ENCODE measurements at regions not wholly inside any gene's neighbourhood (a gene's known extent, or its start where the extent isn't known, plus 50 kb on each side); places are given as distances from the start of the nearest gene placed in this dataset.

GRCh38 chr12:46105735-46106134 is 115.4 kb upstream of the SCAF11 start:
- H3K27ac ChIP-seq (ENCODE audit: low read length): no peak overlapping the region
- intact Hi-C loops (cut with micrococcal nuclease): no loop called here
- H3K4me3 ChIP-seq (ENCODE audit: low read length): no peak overlapping the region
- H3K4me1 ChIP-seq (ENCODE audit: insufficient read depth, low read length): no peaks in the 10 kb centered on the region
- no TSS peak for BruUV-seq (replicated peaks)
- H3F3A ChIP-seq (ENCODE audit: low read length, unreplicated experiment): no peaks in the 10 kb centered on the region
- CTCF ChIA-PET: no interaction called here
- no peak overlapping the region for H3K9ac ChIP-seq (ENCODE audit: low read length)
- no peaks in the 10 kb centered on the region for H3K9me2 ChIP-seq (replicated peaks; ENCODE audit: low read length)
- TF ChIP-seq EZH2phosphoT487 (IDR thresholded peaks at IDR 0.05; ENCODE audit: borderline replicate concordance, low read length) (no peak), EZH2 (IDR thresholded peaks at IDR 0.05; ENCODE audit: low read length, unreplicated experiment) (no peak), CTCF (conservative IDR thresholded peaks at IDR 0.05; ENCODE audit: low read depth, low read length) (no peak)
- H3K79me2 ChIP-seq (ENCODE audit: low read length): no peaks in the 10 kb centered on the region
- no peaks in the 10 kb centered on the region for H4K20me1 ChIP-seq (ENCODE audit: low read length)
- POLR2A ChIA-PET (ENCODE audit: unreplicated experiment): no interaction called here
- no peak overlapping the region for H2AFZ ChIP-seq (ENCODE audit: low read length)
- ATAC-seq (no peak), DNase-seq (no peak)
- no peaks in the 10 kb centered on the region for H3K9me3 ChIP-seq (ENCODE audit: low read length)
- H3K27me3 ChIP-seq (ENCODE audit: low read length): no peaks in the 10 kb centered on the region
- no peaks in the 10 kb centered on the region for H3K36me3 ChIP-seq (ENCODE audit: low read depth, low read length)
- H3K4me2 ChIP-seq (ENCODE audit: low read length): no peak overlapping the region

- Histone ChIP-seq H3K79me2 (ENCODE audit: low read length) (no peaks in the 10 kb centered on the region), H3K27ac (ENCODE audit: low read length) (no peak overlapping the region), H3F3A (ENCODE audit: low read length, unreplicated experiment) (no peaks in the 10 kb centered on the region), H4K20me1 (ENCODE audit: low read length) (no peaks in the 10 kb centered on the region), H3K36me3 (ENCODE audit: low read depth, low read length) (no peaks in the 10 kb centered on the region), H2AFZ (ENCODE audit: low read length) (no peak overlapping the region), H3K4me2 (ENCODE audit: low read length) (no peak overlapping the region), H3K27me3 (ENCODE audit: low read length) (no peaks in the 10 kb centered on the region), H3K4me3 (ENCODE audit: low read length) (no peak overlapping the region), H3K9me2 (replicated peaks; ENCODE audit: low read length) (no peaks in the 10 kb centered on the region), H3K4me1 (ENCODE audit: insufficient read depth, low read length) (no peaks in the 10 kb centered on the region), H3K9ac (ENCODE audit: low read length) (no peak overlapping the region), H3K9me3 (ENCODE audit: low read length) (no peaks in the 10 kb centered on the region)
- BruUV-seq (replicated peaks): no TSS peak
- no peak for ATAC-seq
- intact Hi-C loops (cut with micrococcal nuclease): no loop called here
- DNase-seq: no peak
- ChIA-PET CTCF (no interaction called here), POLR2A (ENCODE audit: unreplicated experiment) (no interaction called here)
- TF ChIP-seq EZH2 (IDR thresholded peaks at IDR 0.05; ENCODE audit: low read length, unreplicated experiment): no peak
- no peak for TF ChIP-seq EZH2phosphoT487 (IDR thresholded peaks at IDR 0.05; ENCODE audit: borderline replicate concordance, low read length)
- no peak for TF ChIP-seq CTCF (conservative IDR thresholded peaks at IDR 0.05; ENCODE audit: low read depth, low read length)
These were observed 113.4 kb upstream of the SCAF11 start for GRCh38 chr12:46103559-46104383.

GRCh38 chr12:46101485-46101869 is 111.1 kb upstream of the SCAF11 start:
- Histone ChIP-seq H3K9ac (ENCODE audit: low read length) (no peak overlapping the region), H3K4me2 (ENCODE audit: low read length) (no peak overlapping the region)

More at GRCh38 chr12:46101485-46101869, 111.1 kb upstream of the SCAF11 start:
- ATAC-seq: no peak
- Histone ChIP-seq H3K36me3 (ENCODE audit: low read depth, low read length) (no peaks in the 10 kb centered on the region), H3K9me3 (ENCODE audit: low read length) (no peaks in the 10 kb centered on the region), H3K4me1 (ENCODE audit: insufficient read depth, low read length) (no peaks in the 10 kb centered on the region), H2AFZ (ENCODE audit: low read length) (no peak overlapping the region), H4K20me1 (ENCODE audit: low read length) (no peaks in the 10 kb centered on the region), H3K9me2 (replicated peaks; ENCODE audit: low read length) (no peaks in the 10 kb centered on the region), H3K79me2 (ENCODE audit: low read length) (no peaks in the 10 kb centered on the region), H3K27me3 (ENCODE audit: low read length) (no peaks in the 10 kb centered on the region), H3F3A (ENCODE audit: low read length, unreplicated experiment) (no peaks in the 10 kb centered on the region), H3K4me3 (ENCODE audit: low read length) (no peak overlapping the region), H3K27ac (ENCODE audit: low read length) (no peak overlapping the region)
- intact Hi-C loops (cut with micrococcal nuclease): no loop called here
- ChIA-PET CTCF (no interaction called here), POLR2A (ENCODE audit: unreplicated experiment) (no interaction called here)
- DNase-seq: peak; percentile 22
- TF ChIP-seq CTCF (conservative IDR thresholded peaks at IDR 0.05; ENCODE audit: low read depth, low read length) (no peak), EZH2 (IDR thresholded peaks at IDR 0.05; ENCODE audit: low read length, unreplicated experiment) (no peak), EZH2phosphoT487 (IDR thresholded peaks at IDR 0.05; ENCODE audit: borderline replicate concordance, low read length) (no peak)
- BruUV-seq (replicated peaks): no TSS peak
